SK-N-SH (cell line): ENCODE measurements at regions not wholly inside any gene's neighbourhood (a gene's known extent, or its start where the extent isn't known, plus 50 kb on each side); places are given as distances from the start of the nearest gene placed in this dataset.

Experiments used
- CTCF ChIA-PET: fragments of 300-600, 350-600 bp; formaldehyde crosslinking; extraction: SDS; loops from one replicate; lab custom pipeline; 2021; lab: Yijun Ruan, JAX
- POLR2A ChIA-PET: fragments of 350-600 bp; sonication (Branson Sonifier 250); formaldehyde crosslinking; extraction: SDS; loops from one replicate; lab custom pipeline; 2020; ENCODE audit warnings: antibody characterized with exemption, inconsistent platforms; lab: Yijun Ruan, JAX
- DNase-seq: peaks from one replicate; pipeline ENCODE4 v3.0.0; 2012
- H2AFZ ChIP-seq: fragments of 200-600 bp; sonication (generic); 2 replicates; pipeline ENCODE4 v1.8.1; 2016; ENCODE audit warnings: antibody characterized with exemption, mild to moderate bottlenecking, low read depth
- H3F3A ChIP-seq: fragments of 200-600 bp; sonication (generic); replicated peaks from 2 replicates; pipeline ENCODE3; 2016; ENCODE audit warnings: antibody characterized with exemption, mild to moderate bottlenecking; ENCODE audit not compliant: insufficient read depth
- H3K27ac ChIP-seq, 2 experiments: fragments of 200-500 bp in 1 of 2; fragments of 200-600 bp in 1 of 2; sonication (Bioruptor generic) in 1 of 2; sonication (generic), shearing (Covaris generic) in 1 of 2; 2 replicates each; pipeline versions ENCODE4 v1.5.1 to v1.6.1; 2014 to 2016; ENCODE audit warnings: low read depth in 2 of 2, inconsistent platforms in 1 of 2, low read length in 1 of 2, mild to moderate bottlenecking in 1 of 2, mixed read lengths in 1 of 2
- H3K27me3 ChIP-seq: fragments of 200-600 bp; sonication (generic), shearing (Covaris generic); 2 replicates; pipeline ENCODE4 v1.6.1; 2016; ENCODE audit warnings: mixed run types; ENCODE audit not compliant: insufficient read depth
- H3K36me3 ChIP-seq, 2 experiments: fragments of 200-500 bp in 1 of 2; fragments of 200-600 bp in 1 of 2; sonication (Bioruptor generic) in 1 of 2; sonication (generic) in 1 of 2; replicated peaks in 1 of 2; 2 replicates each; pipeline versions ENCODE3 to v1.5.1; 2014 to 2016; ENCODE audit warnings: low read length in 1 of 2, mild to moderate bottlenecking in 1 of 2; ENCODE audit not compliant: insufficient read depth in 2 of 2, control insufficient read depth in 1 of 2
- H3K4me1 ChIP-seq, 2 experiments: fragments of 200-500 bp in 1 of 2; fragments of 200-600 bp in 1 of 2; sonication (Bioruptor generic) in 1 of 2; sonication (generic), shearing (Covaris generic) in 1 of 2; 2 replicates each; pipeline versions ENCODE4 v1.5.1 to v1.6.1; 2014 to 2016; ENCODE audit warnings: low read depth in 1 of 2, low read length in 1 of 2, mixed run types in 1 of 2; ENCODE audit not compliant: insufficient read depth in 2 of 2, control insufficient read depth in 1 of 2
- H3K4me2 ChIP-seq: fragments of 200-600 bp; sonication (generic), shearing (Covaris generic); 2 replicates; pipeline ENCODE4 v1.6.1; 2017; ENCODE audit warnings: mixed run types
- H3K4me3 ChIP-seq, 2 experiments: fragments of 200-500 bp in 1 of 2; fragments of 200-600 bp in 1 of 2; sonication (Bioruptor generic) in 1 of 2; sonication (generic), shearing (Covaris generic) in 1 of 2; 2 replicates each; pipeline versions ENCODE4 v1.5.1 to v1.8.1; 2014 to 2016; ENCODE audit warnings: low read depth in 2 of 2, inconsistent platforms in 1 of 2, low read length in 1 of 2, mild to moderate bottlenecking in 1 of 2, mixed read lengths in 1 of 2, moderate library complexity in 1 of 2
- H3K79me2 ChIP-seq: fragments of 200-600 bp; sonication (generic); 2 replicates; pipeline ENCODE4 v1.8.1; 2017; ENCODE audit warnings: mild to moderate bottlenecking; ENCODE audit not compliant: insufficient read depth
- H3K9ac ChIP-seq: fragments of 200-600 bp; sonication (generic); 2 replicates; pipeline ENCODE4 v1.6.1; 2017; ENCODE audit warnings: mixed run types
- H3K9me2 ChIP-seq: fragments of 200-600 bp; sonication (generic); 2 replicates; pipeline ENCODE4 v1.6.1; 2017; ENCODE audit warnings: mixed run types
- H3K9me3 ChIP-seq: fragments of 200-600 bp; sonication (generic); 2 replicates; pipeline ENCODE4 v1.6.1; 2017; ENCODE audit warnings: mixed run types, mild to moderate bottlenecking, moderate library complexity
- H4K20me1 ChIP-seq: fragments of 200-600 bp; sonication (generic); 2 replicates; pipeline ENCODE4 v1.6.1; 2017; ENCODE audit warnings: mild to moderate bottlenecking, mixed run types; ENCODE audit not compliant: insufficient read depth
- FOXM1 ChIP-seq: IDR thresholded peaks from 2 replicates; pipeline ENCODE4 v1.4.0; 2012; ENCODE audit warnings: low read depth, mild to moderate bottlenecking
- NFIC ChIP-seq: IDR thresholded peaks from 2 replicates; pipeline ENCODE4 v1.4.0; 2012; ENCODE audit warnings: borderline replicate concordance
- NRF1 ChIP-seq: IDR thresholded peaks from 2 replicates; pipeline ENCODE4 v1.6.1; 2012; ENCODE audit warnings: low read depth, mild to moderate bottlenecking, low read length
- RFX5 ChIP-seq: IDR thresholded peaks from 2 replicates; pipeline ENCODE4 v1.6.1; 2012; ENCODE audit warnings: mild to moderate bottlenecking, improper control_type of control experiment, low read length
- RXRA ChIP-seq: IDR thresholded peaks from 2 replicates; pipeline ENCODE4 v1.4.0; 2012; ENCODE audit warnings: low read depth, mild to moderate bottlenecking, borderline replicate concordance
- SIN3A ChIP-seq: IDR thresholded peaks from 2 replicates; pipeline ENCODE4 v1.6.1; 2012; ENCODE audit warnings: low read depth, mild to moderate bottlenecking, low read length, moderate library complexity, borderline replicate concordance
- SMC3 ChIP-seq: IDR thresholded peaks from 2 replicates; pipeline ENCODE4 v1.6.1; 2012; ENCODE audit warnings: low read depth, low read length, improper control_type of control experiment
- TAF1 ChIP-seq: IDR thresholded peaks from 2 replicates; pipeline ENCODE4 v1.6.1; 2012; ENCODE audit warnings: low read depth, mild to moderate bottlenecking, low read length, moderate library complexity, borderline replicate concordance
- TEAD4 ChIP-seq: IDR thresholded peaks from 2 replicates; pipeline ENCODE4 v1.4.0; 2012; ENCODE audit warnings: mild to moderate bottlenecking, borderline replicate concordance; ENCODE audit not compliant: insufficient read depth
- USF2 ChIP-seq: fragments of 150-350 bp; IDR thresholded peaks from 2 replicates; pipeline ENCODE4 v1.6.1; 2017; ENCODE audit warnings: antibody characterized with exemption, low read length, low read depth, borderline replicate concordance
- ZBTB33 ChIP-seq: IDR thresholded peaks from 2 replicates; pipeline ENCODE4 v1.4.0; 2012; ENCODE audit warnings: low read depth, borderline replicate concordance
- WGBS: methylation state at CpG from one replicate; pipeline ENCODE4 v1.1.6; 2017; ENCODE audit warnings: low lambda C conversion rate; 5-methylcytosine and 5-hydroxymethylcytosine counted together

GRCh38 chr2:77608510-77608909, 86.3 kb upstream of the LRRTM4 start (continued):
- no peak for TF ChIP-seq ZBTB33
- no peak for TF ChIP-seq SMC3
- no peak for TF ChIP-seq RXRA
- TF ChIP-seq NRF1 = no peak
- TF ChIP-seq, all 33 proteins: peak for 0

- no peaks in the 10 kb centered on the region for H3K9me3 ChIP-seq
- TF ChIP-seq TAF1 = no peak
- TF ChIP-seq SIN3A = no peak
- no peak for TF ChIP-seq TEAD4
- TF ChIP-seq RFX5 = no peak
- no peak for TF ChIP-seq NFIC
- TF ChIP-seq NRF1 = no peak
- TF ChIP-seq ZBTB33 = no peak
- no peak for TF ChIP-seq USF2
- no peak for TF ChIP-seq FOXM1
- H3F3A ChIP-seq = no peaks in the 10 kb centered on the region
- H3K9me2 ChIP-seq = 0 out of 2 replicates have a peak, but pooled peaks cover 4% of the 10 kb centered on the region
- H3K36me3 ChIP-seq = no peaks in the 10 kb centered on the region
- no peak overlapping the region for H3K4me2 ChIP-seq
- no peaks in the 10 kb centered on the region; a peak in 2 of 4 replicates for H3K4me1 ChIP-seq
- no peak for DNase-seq
- H3K9ac ChIP-seq = no peak overlapping the region
- ChIA-PET POLR2A (no interaction called here), CTCF (interaction anchor here (0.9 kb wide), 1 partner anchor 1350 kb away, joined by 3 read pairs; no protein-coding TSS in a partner anchor)
- no peaks in the 10 kb centered on the region for H4K20me1 ChIP-seq
- WGBS = 14% methylated on average over 3 of the region's 3 CpGs
- H3K4me3 ChIP-seq = no peak overlapping the region
- H3K27ac ChIP-seq = no peak overlapping the region; a peak in 1 of 4 replicates
- no peak overlapping the region for H2AFZ ChIP-seq
- H3K27me3 ChIP-seq = no peaks in the 10 kb centered on the region
- no peaks in the 10 kb centered on the region for H3K79me2 ChIP-seq
Measured at GRCh38 chr2:77629539-77629938, 107.4 kb upstream of the LRRTM4 start.
